ENCODE measurements at regions not wholly inside any gene's neighbourhood (a gene's known extent, or its start where the extent isn't known, plus 50 kb on each side); places are given as distances from the start of the nearest gene placed in this dataset.
"Not testable (repeated sequence)": the region's sequence is repeated elsewhere in the genome, so short reads cannot be mapped to it uniquely, and the experiment has no call there.

- Histone ChIP-seq H3K79me1 (ENCODE audit: low read depth, low read length) (no peaks in the 10 kb centered on the region), H3K4me2 (ENCODE audit: insufficient read depth, low read length, poor library complexity, severe bottlenecking) (peak overlapping the region; percentile 44), H3K4me1 (ENCODE audit: control insufficient read depth in 2 of 2, insufficient read depth in 1 of 2, low read depth in 1 of 2, low read length in 2 of 2) (peaks cover 0 to 5% of the 10 kb centered on the region in 2 donors), H3K27ac (replicated peaks; ENCODE audit: low read length) (no peak overlapping the region), H3K14ac (ENCODE audit: low read length) (no peak overlapping the region), H3K36me3 (replicated peaks in 1 of 2; ENCODE audit: control insufficient read depth in 2 of 2, insufficient read depth in 2 of 2, low read length in 2 of 2) (no peaks in the 10 kb centered on the region), H3K4me3 (ENCODE audit: low read length in 2 of 2) (peak overlapping the region in 1 of 2 donors; percentile 46), H3K27me3 (ENCODE audit: control insufficient read depth in 3 of 3, insufficient read depth in 3 of 3, low read depth in 1 of 3, low read length in 3 of 3) (peaks cover 0 to 37% (median 0%) of the 10 kb centered on the region in 3 experiments), H3K9ac (ENCODE audit: low read depth, low read length, poor library complexity) (no peak overlapping the region), H4K8ac (ENCODE audit: low read depth, low read length) (no peak overlapping the region), H2BK12ac (ENCODE audit: low read length) (no peak overlapping the region), H2BK120ac (ENCODE audit: low read depth, low read length) (no peak overlapping the region), H3K4ac (ENCODE audit: low read length) (no peak overlapping the region), H3K23ac (ENCODE audit: low read depth, low read length, poor library complexity) (no peak overlapping the region), H4K91ac (ENCODE audit: low read depth, low read length, poor library complexity) (no peak overlapping the region), H3K18ac (ENCODE audit: low read length) (no peak overlapping the region), H3K9me3 (replicated peaks in 1 of 2; ENCODE audit: control insufficient read depth in 2 of 2, insufficient read depth in 1 of 2, low read depth in 1 of 2, low read length in 2 of 2) (no peaks in the 10 kb centered on the region), H2BK15ac (ENCODE audit: low read length) (no peak overlapping the region), H2BK5ac (ENCODE audit: low read length) (no peak overlapping the region), H2AFZ (ENCODE audit: low read length) (peak overlapping the region; percentile 89), H2AK5ac (ENCODE audit: low read depth, low read length) (no peak overlapping the region)
- DNase-seq (ENCODE audit: low spot score) = no peak
- WGBS, 2 donors (ENCODE audit: extremely low coverage in 2 of 2, insufficient read length in 2 of 2, insufficient replicate concordance in 1 of 2) = no CpG with 5 or more reads among the region's 8 CpGs
These were observed 234.4 kb upstream of the MCHR2 start for GRCh38 chr6:100228437-100228833.

- DNase-seq (ENCODE audit: low spot score) = no peak
- H3K79me1 ChIP-seq (ENCODE audit: low read depth, low read length) = no peaks in the 10 kb centered on the region
- no peak overlapping the region for H4K8ac ChIP-seq (ENCODE audit: low read depth, low read length)
- H2BK15ac ChIP-seq (ENCODE audit: low read length) = no peak overlapping the region
- no peak overlapping the region for H3K23ac ChIP-seq (ENCODE audit: low read depth, low read length, poor library complexity)
- H3K4me1 ChIP-seq (ENCODE audit: control insufficient read depth in 2 of 2, insufficient read depth in 1 of 2, low read depth in 1 of 2, low read length in 2 of 2) = peaks cover 0 to 5% of the 10 kb centered on the region in 2 donors
- peaks cover 0 to 37% (median 0%) of the 10 kb centered on the region in 3 experiments for H3K27me3 ChIP-seq (ENCODE audit: control insufficient read depth in 3 of 3, insufficient read depth in 3 of 3, low read depth in 1 of 3, low read length in 3 of 3)
- no peak overlapping the region for H3K14ac ChIP-seq (ENCODE audit: low read length)
- H3K18ac ChIP-seq (ENCODE audit: low read length) = no peak overlapping the region
- H2AK5ac ChIP-seq (ENCODE audit: low read depth, low read length) = no peak overlapping the region
- WGBS, 2 donors (ENCODE audit: extremely low coverage in 2 of 2, insufficient read length in 2 of 2, insufficient replicate concordance in 1 of 2) = no CpG with 5 or more reads among the region's 3 CpGs
- H3K4ac ChIP-seq (ENCODE audit: low read length) = no peak overlapping the region
- H2BK12ac ChIP-seq (ENCODE audit: low read length) = no peak overlapping the region
- H2BK5ac ChIP-seq (ENCODE audit: low read length) = no peak overlapping the region
- H3K9me3 ChIP-seq (replicated peaks in 1 of 2; ENCODE audit: control insufficient read depth in 2 of 2, insufficient read depth in 1 of 2, low read depth in 1 of 2, low read length in 2 of 2) = no peaks in the 10 kb centered on the region
- no peak overlapping the region for H3K9ac ChIP-seq (ENCODE audit: low read depth, low read length, poor library complexity)
- no peak overlapping the region for H2BK120ac ChIP-seq (ENCODE audit: low read depth, low read length)
- H3K36me3 ChIP-seq (replicated peaks in 1 of 2; ENCODE audit: control insufficient read depth in 2 of 2, insufficient read depth in 2 of 2, low read length in 2 of 2) = no peaks in the 10 kb centered on the region
- H4K91ac ChIP-seq (ENCODE audit: low read depth, low read length, poor library complexity) = no peak overlapping the region
- H2AFZ ChIP-seq (ENCODE audit: low read length) = no peak overlapping the region
- no peak overlapping the region for H3K4me2 ChIP-seq (ENCODE audit: insufficient read depth, low read length, poor library complexity, severe bottlenecking)
- no peak overlapping the region for H3K4me3 ChIP-seq (ENCODE audit: low read length in 2 of 2)
- no peak overlapping the region for H3K27ac ChIP-seq (replicated peaks; ENCODE audit: low read length)
These were observed 232.8 kb upstream of the MCHR2 start for GRCh38 chr6:100226811-100227210.

- not testable (repeated sequence) for H3K27ac ChIP-seq (replicated peaks; ENCODE audit: low read length); H2AFZ ChIP-seq (ENCODE audit: low read length); H2AK5ac ChIP-seq (ENCODE audit: low read depth, low read length); H3K23ac ChIP-seq (ENCODE audit: low read depth, low read length, poor library complexity); H3K79me1 ChIP-seq (ENCODE audit: low read depth, low read length); H3K9ac ChIP-seq (ENCODE audit: low read depth, low read length, poor library complexity); H3K18ac ChIP-seq (ENCODE audit: low read length); H2BK120ac ChIP-seq (ENCODE audit: low read depth, low read length); H3K9me3 ChIP-seq (replicated peaks in 1 of 2; ENCODE audit: control insufficient read depth in 2 of 2, insufficient read depth in 1 of 2, low read depth in 1 of 2, low read length in 2 of 2); H2BK5ac ChIP-seq (ENCODE audit: low read length); H4K91ac ChIP-seq (ENCODE audit: low read depth, low read length, poor library complexity); H4K8ac ChIP-seq (ENCODE audit: low read depth, low read length); H3K4me1 ChIP-seq (ENCODE audit: control insufficient read depth in 2 of 2, insufficient read depth in 1 of 2, low read depth in 1 of 2, low read length in 2 of 2); H3K14ac ChIP-seq (ENCODE audit: low read length); H3K4ac ChIP-seq (ENCODE audit: low read length); H2BK15ac ChIP-seq (ENCODE audit: low read length); H3K4me3 ChIP-seq (ENCODE audit: low read length in 2 of 2); H3K36me3 ChIP-seq (replicated peaks in 1 of 2; ENCODE audit: control insufficient read depth in 2 of 2, insufficient read depth in 2 of 2, low read length in 2 of 2); DNase-seq (ENCODE audit: low spot score); H2BK12ac ChIP-seq (ENCODE audit: low read length); H3K4me2 ChIP-seq (ENCODE audit: insufficient read depth, low read length, poor library complexity, severe bottlenecking)
- peaks cover 0 to 47% (median 0%) of the 10 kb centered on the region in 3 experiments for H3K27me3 ChIP-seq (ENCODE audit: control insufficient read depth in 3 of 3, insufficient read depth in 3 of 3, low read depth in 1 of 3, low read length in 3 of 3)
- WGBS, 2 donors (ENCODE audit: extremely low coverage in 2 of 2, insufficient read length in 2 of 2, insufficient replicate concordance in 1 of 2) = no CpG with 5 or more reads among the region's 1 CpG
These were observed 229.9 kb upstream of the MCHR2 start for GRCh38 chr6:100223952-100224351.

GRCh38 chr6:100220543-100220942, 226.5 kb upstream of the MCHR2 start:
- no peak overlapping the region for H2BK15ac ChIP-seq (ENCODE audit: low read length)
- no peak overlapping the region for H3K9ac ChIP-seq (ENCODE audit: low read depth, low read length, poor library complexity)
- no peak overlapping the region for H3K4me3 ChIP-seq (ENCODE audit: low read length in 2 of 2)
- no peak overlapping the region for H3K4ac ChIP-seq (ENCODE audit: low read length)
- no peak overlapping the region for H2BK120ac ChIP-seq (ENCODE audit: low read depth, low read length)
- no CpG with 5 or more reads among the region's 4 CpGs for WGBS, 2 donors (ENCODE audit: extremely low coverage in 2 of 2, insufficient read length in 2 of 2, insufficient replicate concordance in 1 of 2)
- no peak overlapping the region for H4K8ac ChIP-seq (ENCODE audit: low read depth, low read length)
- H4K91ac ChIP-seq (ENCODE audit: low read depth, low read length, poor library complexity) = no peak overlapping the region
- H3K36me3 ChIP-seq (replicated peaks in 1 of 2; ENCODE audit: control insufficient read depth in 2 of 2, insufficient read depth in 2 of 2, low read length in 2 of 2) = no peaks in the 10 kb centered on the region
- H2BK12ac ChIP-seq (ENCODE audit: low read length) = no peak overlapping the region
- no peak for DNase-seq (ENCODE audit: low spot score)
- no peaks in the 10 kb centered on the region for H3K79me1 ChIP-seq (ENCODE audit: low read depth, low read length)
- no peak overlapping the region for H3K4me2 ChIP-seq (ENCODE audit: insufficient read depth, low read length, poor library complexity, severe bottlenecking)
- H3K27me3 ChIP-seq (ENCODE audit: control insufficient read depth in 3 of 3, insufficient read depth in 3 of 3, low read depth in 1 of 3, low read length in 3 of 3) = peaks cover 0 to 39% (median 0%) of the 10 kb centered on the region in 3 experiments
- peaks cover 0 to 3% of the 10 kb centered on the region in 2 donors for H3K4me1 ChIP-seq (ENCODE audit: control insufficient read depth in 2 of 2, insufficient read depth in 1 of 2, low read depth in 1 of 2, low read length in 2 of 2)
- no peak overlapping the region for H3K14ac ChIP-seq (ENCODE audit: low read length)
- H3K27ac ChIP-seq (replicated peaks; ENCODE audit: low read length) = no peak overlapping the region
- H3K18ac ChIP-seq (ENCODE audit: low read length) = no peak overlapping the region
- H3K9me3 ChIP-seq (replicated peaks in 1 of 2; ENCODE audit: control insufficient read depth in 2 of 2, insufficient read depth in 1 of 2, low read depth in 1 of 2, low read length in 2 of 2) = no peaks in the 10 kb centered on the region
- no peak overlapping the region for H2BK5ac ChIP-seq (ENCODE audit: low read length)
- H2AK5ac ChIP-seq (ENCODE audit: low read depth, low read length) = no peak overlapping the region
- H3K23ac ChIP-seq (ENCODE audit: low read depth, low read length, poor library complexity) = no peak overlapping the region
- H2AFZ ChIP-seq (ENCODE audit: low read length) = no peak overlapping the region

Measured in neuronal stem cell (in vitro differentiated cells).